Endothelial cell of umbilical vein (primary cell): ENCODE measurements at regions not wholly inside any gene's neighbourhood (a gene's known extent, or its start where the extent isn't known, plus 50 kb on each side); places are given as distances from the start of the nearest gene placed in this dataset.

Experiments
- BruUV-seq: library from RNA; stranded (reverse); fragments of 400-500 nt; replicated peaks from 2 replicates; lab custom pipeline; 2021; lab: Mats Ljungman, UMichigan
- CTCF ChIA-PET: fragments of 300-600, 350-600 bp; sonication (Branson Sonifier 250); formaldehyde crosslinking; loops from one replicate; lab custom pipeline; 2021; ENCODE audit warnings: antibody characterized with exemption, inconsistent platforms; lab: Charles Lee
- POLR2A ChIA-PET: fragments of 300-600, 350-600 bp; sonication (Branson Sonifier 250); formaldehyde crosslinking; loops from one replicate; lab custom pipeline; 2021; ENCODE audit warnings: antibody characterized with exemption, inconsistent platforms; lab: Charles Lee
- DNase-seq: peaks from one replicate; pipeline ENCODE4 v3.0.0-alpha.2; 2011; ENCODE audit warnings: low read depth, low spot score
- FAIRE-seq: peaks from 2 replicates; lab custom pipeline; 2011; peaks lifted over from hg19 to GRCh38; lab: Jason Lieb, UNC
- H2AFZ ChIP-seq: 2 replicates; pipeline ENCODE4 v1.6.0; 2012; ENCODE audit warnings: low read depth, low read length, control low read depth, inconsistent platforms
- H3K27ac ChIP-seq: 2 replicates; pipeline ENCODE4 v1.5.1; 2011; ENCODE audit warnings: low read depth, mild to moderate bottlenecking, control low read depth, low read length, moderate library complexity; ENCODE audit not compliant: insufficient read depth
- H3K27me3 ChIP-seq, 2 experiments: 2 replicates each; pipeline versions ENCODE4 v1.6.0 to v1.6.1; 2011; ENCODE audit warnings: low read length in 2 of 2, mixed read lengths in 1 of 2; ENCODE audit not compliant: control insufficient read depth in 2 of 2, insufficient read depth in 2 of 2
- H3K36me3 ChIP-seq, 2 experiments: 2 replicates in 1 of 2; 3 replicates in 1 of 2; pipeline ENCODE4 v1.5.1; 2011; ENCODE audit warnings: low read length in 2 of 2, mild to moderate bottlenecking in 1 of 2, moderate library complexity in 1 of 2; ENCODE audit not compliant: control insufficient read depth in 2 of 2, insufficient read depth in 2 of 2; ENCODE audit errors: extremely low read depth in 1 of 2
- H3K4me1 ChIP-seq: 3 replicates; pipeline ENCODE4 v1.5.1; 2011; ENCODE audit warnings: mild to moderate bottlenecking, low read length; ENCODE audit not compliant: control insufficient read depth, insufficient read depth; ENCODE audit errors: extremely low read depth
- H3K4me2 ChIP-seq: 2 replicates; pipeline ENCODE4 v1.6.1; 2011; ENCODE audit warnings: low read length, control low read depth, mixed read lengths; ENCODE audit not compliant: insufficient read depth
- H3K4me3 ChIP-seq, 3 experiments: fragments of 200-600 bp in 1 of 3; sonication (generic), shearing (Covaris generic) in 1 of 3; replicated peaks in 1 of 3; 2 replicates each; pipeline ENCODE4 v1.5.1; 2011 to 2016; ENCODE audit warnings: control low read depth in 3 of 3, low read length in 3 of 3, mild to moderate bottlenecking in 2 of 3, inconsistent platforms in 1 of 3, low read depth in 1 of 3, moderate library complexity in 1 of 3; ENCODE audit not compliant: insufficient read depth in 1 of 3
- H3K79me2 ChIP-seq: 2 replicates; pipeline ENCODE4 v1.6.0; 2012; ENCODE audit warnings: low read length, inconsistent platforms; ENCODE audit not compliant: control insufficient read depth, insufficient read depth
- H3K9ac ChIP-seq: replicated peaks from 2 replicates; pipeline ENCODE3; 2011; ENCODE audit warnings: low read length, control low read depth; ENCODE audit not compliant: insufficient read depth; ENCODE audit errors: extremely low read depth
- H3K9me1 ChIP-seq: replicated peaks from 3 replicates; pipeline ENCODE4 v1.6.0; 2011; ENCODE audit warnings: mild to moderate bottlenecking, low read length; ENCODE audit not compliant: control insufficient read depth, insufficient read depth; ENCODE audit errors: extremely low read depth
- H3K9me3 ChIP-seq: replicated peaks from 2 replicates; pipeline ENCODE4 v1.5.1; 2012; ENCODE audit warnings: low read length, inconsistent platforms; ENCODE audit not compliant: control insufficient read depth, insufficient read depth
- H4K20me1 ChIP-seq: replicated peaks from 2 replicates; pipeline ENCODE3; 2011; ENCODE audit warnings: mild to moderate bottlenecking, low read length; ENCODE audit not compliant: control insufficient read depth, insufficient read depth; ENCODE audit errors: extremely low read depth
- CTCF ChIP-seq, 2 donors: IDR thresholded peaks; 1 replicate in 1 of 2; 2 replicates in 1 of 2; pipeline ENCODE4 v1.5.1; 2011; ENCODE audit warnings: low read length in 2 of 2, mild to moderate bottlenecking in 2 of 2, moderate library complexity in 2 of 2, control low read depth in 1 of 2, inconsistent platforms in 1 of 2, low read depth in 1 of 2; ENCODE audit not compliant: insufficient read depth in 1 of 2; ENCODE audit errors: extremely low read depth in 1 of 2
- EZH2 ChIP-seq: IDR thresholded peaks from 2 replicates; pipeline ENCODE4 v1.6.1; 2012; ENCODE audit warnings: borderline replicate concordance, low read depth, mild to moderate bottlenecking, moderate library complexity, low read length, inconsistent platforms; ENCODE audit not compliant: severe bottlenecking
- FOS ChIP-seq: IDR thresholded peaks from 2 replicates; pipeline ENCODE4 v1.6.1; 2011; ENCODE audit warnings: mild to moderate bottlenecking, low read length, moderate library complexity, borderline replicate concordance; ENCODE audit not compliant: insufficient read depth
- GATA2 ChIP-seq: IDR thresholded peaks from 2 replicates; pipeline ENCODE4 v1.7.0; 2011; ENCODE audit warnings: low read depth, mild to moderate bottlenecking, moderate library complexity, mixed read lengths, low read length; ENCODE audit not compliant: insufficient read length, insufficient read depth
- JUN ChIP-seq: IDR thresholded peaks from 2 replicates; pipeline ENCODE4 v1.6.1; 2011; ENCODE audit warnings: borderline replicate concordance, low read depth; ENCODE audit not compliant: insufficient read length, insufficient read depth
- MAX ChIP-seq: IDR thresholded peaks from 2 replicates; pipeline ENCODE4 v1.6.1; 2011; ENCODE audit not compliant: insufficient read depth, insufficient read length
- MYC ChIP-seq: IDR thresholded peaks from one replicate; pipeline ENCODE4 v1.6.1; 2011; ENCODE audit warnings: mild to moderate bottlenecking, low read depth, low read length
- POLR2A ChIP-seq: IDR thresholded peaks from 2 replicates; pipeline ENCODE4 v1.6.1; 2012; ENCODE audit warnings: low read depth, mild to moderate bottlenecking, control low read depth, low read length
- POLR2AphosphoS5 ChIP-seq: IDR thresholded peaks from 2 replicates; pipeline ENCODE4 v1.6.1; 2012; ENCODE audit warnings: low read depth, mild to moderate bottlenecking, control low read depth, low read length, moderate library complexity; ENCODE audit not compliant: insufficient read depth
- dilution Hi-C: fragments of 300-500 bp; cut with MboI; formaldehyde crosslinking; loops from one replicate; pipeline ENCODE4 v1.15.0; 2019; ENCODE audit warnings: low sequenced_read_pairs; ENCODE audit not compliant: extremely low pct_ligation_motif_present
- intact Hi-C: fragments of 100-400 bp; cut with micrococcal nuclease; formaldehyde crosslinking; loops from one replicate; pipeline ENCODE4 v1.10.0; 2022

GRCh38 chr4:62320612-62321011 is 1120.5 kb downstream of the ADGRL3 start:
- FAIRE-seq = no peak
- Histone ChIP-seq H3K36me3 (no peaks in the 10 kb centered on the region), H3K9me3 (peaks cover 2% of the 10 kb centered on the region), H3K4me3 (no peak overlapping the region), H3K27me3 (no peaks in the 10 kb centered on the region), H3K9ac (no peak overlapping the region), H3K79me2 (no peaks in the 10 kb centered on the region), H2AFZ (no peak overlapping the region), H3K4me2 (no peak overlapping the region), H3K27ac (no peak overlapping the region), H3K4me1 (no peaks in the 10 kb centered on the region), H4K20me1 (no peaks in the 10 kb centered on the region), H3K9me1 (no peaks in the 10 kb centered on the region)
- dilution Hi-C loops (no loop called here), intact Hi-C loops (no loop called here)
- TF ChIP-seq POLR2AphosphoS5 = no peak
- no peak for TF ChIP-seq GATA2
- no peak for TF ChIP-seq MYC
- TF ChIP-seq EZH2 = no peak
- TF ChIP-seq POLR2A = no peak
- no peak for TF ChIP-seq CTCF (IDR thresholded peaks at IDR 0.05; ENCODE audit: extremely low read depth in 1 of 2, insufficient read depth in 1 of 2, low read depth in 1 of 2, low read length in 2 of 2)
- TF ChIP-seq FOS = no peak
- no peak for TF ChIP-seq MAX
- no peak for TF ChIP-seq JUN
- BruUV-seq = no TSS peak
- CTCF ChIA-PET = no interaction called here
- DNase-seq = no peak
- POLR2A ChIA-PET = no interaction called here
